ENCODE measurements at regions not wholly inside any gene's neighbourhood (a gene's known extent, or its start where the extent isn't known, plus 50 kb on each side); places are given as distances from the start of the nearest gene placed in this dataset.

GRCh38 chr1:162916821-162917613 lies 56.0 kb upstream of the CCDC190 start:
- intact Hi-C loops (cut with micrococcal nuclease; ENCODE audit: unreplicated experiment), result no loop called here
- no peaks in the 10 kb centered on the region for H3K36me3 ChIP-seq (ENCODE audit: insufficient read depth, low read length, poor library complexity, severe bottlenecking)
- CTCF ChIA-PET, result no interaction called here
- no peak overlapping the region for H3K27ac ChIP-seq (ENCODE audit: low read depth, low read length, poor library complexity, severe bottlenecking)
- TF ChIP-seq EZH2 (IDR thresholded peaks at IDR 0.05; ENCODE audit: borderline replicate concordance, low read depth, low read length, poor library complexity, severe bottlenecking) (no peak), CTCF (conservative IDR thresholded peaks at IDR 0.05; ENCODE audit: low read depth, low read length) (no peak)
- no peak for DNase-seq (ENCODE audit: low spot score)
- H3K27me3 ChIP-seq (replicated peaks; ENCODE audit: insufficient read depth, low read depth, low read length, poor library complexity), result no peaks in the 10 kb centered on the region
- H3K4me3 ChIP-seq (ENCODE audit: low read depth, low read length, poor library complexity, severe bottlenecking), result no peak overlapping the region
- H3K9me3 ChIP-seq (ENCODE audit: low read depth, low read length, poor library complexity, severe bottlenecking), result peaks cover 10% of the 10 kb centered on the region
- BruUV-seq (replicated peaks), result no TSS peak
- H3K4me1 ChIP-seq (ENCODE audit: insufficient read depth, low read length, poor library complexity, severe bottlenecking), result peaks cover 4% of the 10 kb centered on the region
- POLR2A ChIA-PET (ENCODE audit: low non-redundant PET), result no interaction called here

- BruUV-seq (replicated peaks), result no TSS peak
- TF ChIP-seq EZH2 (IDR thresholded peaks at IDR 0.05; ENCODE audit: borderline replicate concordance, low read depth, low read length, poor library complexity, severe bottlenecking) (no peak), CTCF (conservative IDR thresholded peaks at IDR 0.05; ENCODE audit: low read depth, low read length) (no peak)
- no peak for DNase-seq (ENCODE audit: low spot score)
- ChIA-PET POLR2A (ENCODE audit: low non-redundant PET) (no interaction called here), CTCF (no interaction called here)
- H3K4me3 ChIP-seq (ENCODE audit: low read depth, low read length, poor library complexity, severe bottlenecking), result no peak overlapping the region
- intact Hi-C loops (cut with micrococcal nuclease; ENCODE audit: unreplicated experiment), result no loop called here
- H3K27ac ChIP-seq (ENCODE audit: low read depth, low read length, poor library complexity, severe bottlenecking), result no peak overlapping the region
- no peaks in the 10 kb centered on the region for H3K4me1 ChIP-seq (ENCODE audit: insufficient read depth, low read length, poor library complexity, severe bottlenecking)
- H3K36me3 ChIP-seq (ENCODE audit: insufficient read depth, low read length, poor library complexity, severe bottlenecking), result no peaks in the 10 kb centered on the region
- no peaks in the 10 kb centered on the region for H3K27me3 ChIP-seq (replicated peaks; ENCODE audit: insufficient read depth, low read depth, low read length, poor library complexity)
- H3K9me3 ChIP-seq (ENCODE audit: low read depth, low read length, poor library complexity, severe bottlenecking), result peaks cover 16% of the 10 kb centered on the region
These were observed 55.4 kb upstream of the CCDC190 start for GRCh38 chr1:162916407-162916806.

GRCh38 chr1:162914601-162915000 lies 53.6 kb upstream of the CCDC190 start:
- BruUV-seq (replicated peaks), result no TSS peak
- Histone ChIP-seq H3K9me3 (ENCODE audit: low read depth, low read length, poor library complexity, severe bottlenecking) (peaks cover 17% of the 10 kb centered on the region), H3K27ac (ENCODE audit: low read depth, low read length, poor library complexity, severe bottlenecking) (no peak overlapping the region), H3K27me3 (replicated peaks; ENCODE audit: insufficient read depth, low read depth, low read length, poor library complexity) (no peaks in the 10 kb centered on the region), H3K4me3 (ENCODE audit: low read depth, low read length, poor library complexity, severe bottlenecking) (no peak overlapping the region), H3K4me1 (ENCODE audit: insufficient read depth, low read length, poor library complexity, severe bottlenecking) (no peaks in the 10 kb centered on the region), H3K36me3 (ENCODE audit: insufficient read depth, low read length, poor library complexity, severe bottlenecking) (no peaks in the 10 kb centered on the region)
- DNase-seq (ENCODE audit: low spot score), result no peak
- POLR2A ChIA-PET (ENCODE audit: low non-redundant PET), result interaction anchor here (0.7 kb wide), 1 partner anchor 407 kb away, joined by 3 read pairs; the partner anchor contains the start of gene NUF2
- TF ChIP-seq EZH2 (IDR thresholded peaks at IDR 0.05; ENCODE audit: borderline replicate concordance, low read depth, low read length, poor library complexity, severe bottlenecking) (no peak), CTCF (conservative IDR thresholded peaks at IDR 0.05; ENCODE audit: low read depth, low read length) (no peak)
- intact Hi-C loops (cut with micrococcal nuclease; ENCODE audit: unreplicated experiment), result no loop called here
- CTCF ChIA-PET, result no interaction called here
